HFF-Myc (cell line): ENCODE measurements at regions not wholly inside any gene's neighbourhood (a gene's known extent, or its start where the extent isn't known, plus 50 kb on each side); places are given as distances from the start of the nearest gene placed in this dataset.

ENCODE experiments used
- DNase-seq: peaks from one replicate; pipeline ENCODE4 v3.0.0-alpha.2; 2011; ENCODE audit warnings: low read depth; ENCODE audit errors: extremely low read depth
- H3K4me3 ChIP-seq: replicated peaks from 2 replicates; pipeline ENCODE4 v1.5.1; 2011; ENCODE audit warnings: low read depth, mild to moderate bottlenecking, control low read depth, low read length
- TF ChIP-seq, protein P1 (sequence below): IDR thresholded peaks from 2 replicates; pipeline ENCODE4 v1.5.1; 2012; ENCODE audit warnings: mild to moderate bottlenecking, low read depth, low read length, control low read depth; ENCODE audit errors: missing control alignments

DNA sequence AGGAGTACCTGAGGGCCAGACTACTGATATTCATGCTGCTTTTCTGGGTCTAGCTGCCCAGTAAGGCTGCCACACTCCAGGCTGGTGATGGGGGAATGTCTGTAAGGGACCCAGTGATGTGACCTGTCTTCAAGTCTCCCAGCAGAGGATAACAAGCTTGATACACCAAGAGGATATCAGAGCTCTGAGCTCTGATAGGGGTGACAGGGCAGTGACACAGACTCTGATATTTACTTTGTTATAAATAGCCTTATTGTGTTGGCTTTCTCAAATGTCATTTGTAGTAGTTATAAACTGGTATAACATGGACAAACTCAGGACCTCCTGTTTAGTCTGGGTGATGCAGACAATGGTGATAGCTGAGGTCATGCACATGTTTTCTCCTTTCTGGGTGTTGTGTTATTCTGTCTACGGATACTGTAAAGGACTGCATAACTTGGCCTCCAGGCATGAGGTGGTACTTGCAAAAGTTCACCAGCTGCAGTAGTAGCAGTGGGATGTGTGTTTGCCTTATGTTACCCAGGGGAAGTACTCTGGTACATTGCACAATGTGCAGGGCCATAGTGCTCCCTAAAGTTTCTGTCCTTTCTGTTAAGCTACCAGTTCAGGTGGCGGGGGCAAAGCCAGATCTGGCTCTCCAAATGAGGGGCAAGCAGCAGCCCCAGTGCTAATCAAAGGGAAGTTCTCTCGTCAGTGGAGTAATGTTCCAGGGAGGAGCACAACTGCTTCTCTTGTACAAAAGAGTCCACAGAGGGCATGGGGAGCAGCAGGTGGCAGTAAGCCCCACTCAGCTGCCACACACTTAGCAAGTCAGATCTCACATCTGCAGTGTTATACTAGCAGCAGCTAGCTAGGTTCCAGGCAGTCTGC is 812.2 kb downstream of the JRKL start:
- TF ChIP-seq, protein P1, sequence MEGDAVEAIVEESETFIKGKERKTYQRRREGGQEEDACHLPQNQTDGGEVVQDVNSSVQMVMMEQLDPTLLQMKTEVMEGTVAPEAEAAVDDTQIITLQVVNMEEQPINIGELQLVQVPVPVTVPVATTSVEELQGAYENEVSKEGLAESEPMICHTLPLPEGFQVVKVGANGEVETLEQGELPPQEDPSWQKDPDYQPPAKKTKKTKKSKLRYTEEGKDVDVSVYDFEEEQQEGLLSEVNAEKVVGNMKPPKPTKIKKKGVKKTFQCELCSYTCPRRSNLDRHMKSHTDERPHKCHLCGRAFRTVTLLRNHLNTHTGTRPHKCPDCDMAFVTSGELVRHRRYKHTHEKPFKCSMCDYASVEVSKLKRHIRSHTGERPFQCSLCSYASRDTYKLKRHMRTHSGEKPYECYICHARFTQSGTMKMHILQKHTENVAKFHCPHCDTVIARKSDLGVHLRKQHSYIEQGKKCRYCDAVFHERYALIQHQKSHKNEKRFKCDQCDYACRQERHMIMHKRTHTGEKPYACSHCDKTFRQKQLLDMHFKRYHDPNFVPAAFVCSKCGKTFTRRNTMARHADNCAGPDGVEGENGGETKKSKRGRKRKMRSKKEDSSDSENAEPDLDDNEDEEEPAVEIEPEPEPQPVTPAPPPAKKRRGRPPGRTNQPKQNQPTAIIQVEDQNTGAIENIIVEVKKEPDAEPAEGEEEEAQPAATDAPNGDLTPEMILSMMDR = no peak
- no peak overlapping the region for H3K4me3 ChIP-seq
- no peak for DNase-seq

DNA sequence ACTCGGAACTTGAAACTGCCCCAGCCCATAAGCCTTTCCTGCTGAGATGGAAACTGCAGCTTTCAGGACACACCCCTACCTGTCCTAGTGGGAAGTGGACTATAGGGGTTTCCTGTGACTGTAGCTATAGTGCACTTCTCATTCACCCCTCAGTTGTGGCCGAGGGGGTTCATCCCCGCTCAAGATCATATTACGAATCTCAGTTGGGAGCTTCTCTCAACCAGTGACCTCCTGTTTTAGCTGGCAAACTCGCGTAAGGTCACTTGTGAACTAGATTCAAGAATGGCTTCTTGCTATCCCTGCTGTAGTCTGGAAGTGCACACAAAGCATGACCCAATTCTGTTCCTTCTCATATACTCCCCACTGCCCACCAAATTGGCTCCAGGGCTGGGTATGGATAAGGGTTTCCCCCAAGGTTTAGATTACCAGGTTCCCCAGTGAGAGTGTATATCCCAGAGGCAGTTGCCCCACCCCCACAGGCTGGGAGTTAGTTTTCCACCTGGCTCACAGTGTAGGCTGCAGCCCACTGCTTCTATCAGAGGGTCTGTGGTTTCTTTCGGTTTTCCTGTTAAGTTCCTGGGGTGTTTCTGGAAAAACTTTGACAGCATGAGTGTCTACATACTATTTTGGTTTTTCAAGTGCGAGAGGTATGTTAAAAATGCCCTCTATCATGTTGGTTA is 812.9 kb downstream of the JRKL start:
- no peak overlapping the region for H3K4me3 ChIP-seq
- TF ChIP-seq, protein P1 = no peak
- DNase-seq = no peak

DNA sequence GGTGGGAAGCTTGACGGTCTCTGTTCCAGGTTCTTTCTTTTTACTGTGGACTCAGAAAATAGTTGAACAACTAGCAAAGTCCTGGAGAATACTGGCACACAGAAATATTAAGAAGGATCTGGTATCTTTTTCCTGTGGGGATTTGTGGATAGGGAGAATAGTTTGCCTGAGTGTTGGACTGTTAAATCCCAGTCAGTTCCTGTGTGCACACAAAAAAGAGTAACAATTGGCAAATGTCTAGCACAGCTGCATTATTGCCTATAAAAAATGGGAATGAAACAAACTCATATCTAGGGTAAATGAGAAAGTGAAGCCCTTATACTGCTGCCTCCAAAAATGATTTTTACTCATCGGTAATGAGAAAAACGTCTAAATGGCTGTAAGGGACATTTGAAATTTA is 828.2 kb downstream of the JRKL start:
- no peak for DNase-seq
- TF ChIP-seq, protein P1 = no peak
- H3K4me3 ChIP-seq = no peak overlapping the region

DNA sequence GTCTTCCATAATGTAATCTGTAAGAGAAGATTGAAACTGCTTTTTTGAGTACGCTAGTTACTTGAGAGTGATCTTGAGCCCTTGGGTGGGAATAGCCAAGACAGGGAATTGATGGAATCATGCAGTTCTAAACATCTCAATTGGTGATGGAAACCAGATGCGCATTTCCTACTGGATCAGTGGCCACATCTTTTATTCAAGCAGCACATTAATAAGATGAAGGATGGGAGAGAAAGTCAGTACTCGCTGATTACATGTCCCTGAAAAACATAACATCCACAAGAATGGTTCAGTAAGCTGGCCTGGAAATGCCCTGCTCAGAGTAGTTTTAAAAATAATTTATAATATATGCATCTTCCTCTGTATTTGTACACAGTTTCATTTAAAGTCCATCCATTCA is 833.8 kb downstream of the JRKL start:
- no peak overlapping the region for H3K4me3 ChIP-seq
- DNase-seq = no peak
- TF ChIP-seq, protein P1 = no peak

DNA sequence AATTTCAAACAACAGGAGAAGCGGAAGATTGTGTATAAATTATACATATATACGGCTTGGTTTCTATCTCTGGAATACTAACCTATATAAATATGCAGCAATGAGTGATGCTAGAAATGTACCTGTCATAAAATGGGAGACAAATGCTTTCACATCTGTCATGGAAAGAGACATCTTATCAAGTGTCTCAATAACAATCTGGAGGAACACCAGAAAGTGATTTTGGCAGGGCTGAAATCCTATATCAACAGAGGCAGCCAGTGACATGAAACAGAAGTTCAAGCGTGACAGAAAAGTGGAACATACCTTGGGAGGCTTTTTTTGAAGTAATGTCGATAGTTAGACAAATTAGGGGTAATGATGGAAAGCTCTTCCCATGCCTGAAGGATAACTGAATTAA is 834.6 kb downstream of the JRKL start:
- H3K4me3 ChIP-seq = no peak overlapping the region
- TF ChIP-seq, protein P1 = no peak
- no peak for DNase-seq

DNA sequence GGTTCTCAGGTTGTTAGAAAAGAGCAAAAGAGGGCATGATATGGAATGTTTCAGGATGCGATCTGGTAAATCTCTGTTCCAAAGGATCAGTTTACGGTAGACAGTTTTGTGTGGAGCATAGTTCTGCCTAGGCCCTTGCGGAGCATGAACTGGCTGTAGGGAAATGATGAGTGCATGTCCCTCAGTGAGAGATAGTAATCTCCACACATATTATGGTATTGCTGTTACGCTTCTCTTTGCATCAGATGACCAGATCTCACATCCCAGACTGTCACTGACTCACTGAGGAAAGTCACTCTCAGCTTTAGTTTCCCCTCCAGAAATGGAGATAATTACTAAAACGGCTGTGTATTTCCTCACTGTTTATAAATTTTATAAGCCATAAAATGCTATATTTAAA is 836.0 kb downstream of the JRKL start:
- H3K4me3 ChIP-seq = no peak overlapping the region
- no peak for DNase-seq
- TF ChIP-seq, protein P1 = no peak
